GM12892 (cell line): ENCODE measurements at regions not wholly inside any gene's neighbourhood (a gene's known extent, or its start where the extent isn't known, plus 50 kb on each side); places are given as distances from the start of the nearest gene placed in this dataset.
"Not testable (repeated sequence)": the region's sequence is repeated elsewhere in the genome, so short reads cannot be mapped to it uniquely, and the experiment has no call there.

Source experiments
- DNase-seq: peaks from one replicate; pipeline ENCODE4 v3.0.0; 2011; ENCODE audit not compliant: insufficient read length
- FAIRE-seq: peaks from 2 replicates; lab custom pipeline; 2011; peaks lifted over from hg19 to GRCh38; lab: Jason Lieb, UNC
- POLR2A ChIP-seq: IDR thresholded peaks from 2 replicates; pipeline ENCODE4 v1.6.1; 2011; ENCODE audit warnings: low read depth, low read length, control low read depth
- POLR2AphosphoS5 ChIP-seq: IDR thresholded peaks from 2 replicates; pipeline ENCODE4 v1.6.1; 2011; ENCODE audit warnings: low read depth, low read length, control low read depth
- TAF1 ChIP-seq: IDR thresholded peaks from 2 replicates; pipeline ENCODE4 v1.6.1; 2011; ENCODE audit warnings: low read depth, mild to moderate bottlenecking, control low read depth, low read length, borderline replicate concordance

GRCh38 chr4:132669786-132670185 is 479.3 kb upstream of the PCDH10 start:
- no peak for DNase-seq
- no peak for TF ChIP-seq POLR2A
- no peak for TF ChIP-seq TAF1
- no peak for TF ChIP-seq POLR2AphosphoS5
- no peak for FAIRE-seq

GRCh38 chr4:132670557-132670956 is 478.5 kb upstream of the PCDH10 start:
- DNase-seq (no peak), FAIRE-seq (no peak)
- no peak for TF ChIP-seq POLR2A

- TF ChIP-seq POLR2A, result no peak
- TF ChIP-seq POLR2AphosphoS5, result no peak
- TF ChIP-seq TAF1, result no peak
- DNase-seq (no peak), FAIRE-seq (no peak)
These were observed 465.1 kb upstream of the PCDH10 start for GRCh38 chr4:132683957-132684356.

- no peak for TF ChIP-seq TAF1
- no peak for TF ChIP-seq POLR2A
- TF ChIP-seq POLR2AphosphoS5, result no peak
- no peak for DNase-seq
- FAIRE-seq, result no peak
These were observed 458.1 kb upstream of the PCDH10 start for GRCh38 chr4:132691026-132691425.

- FAIRE-seq, result no peak
- DNase-seq, result no peak
- TF ChIP-seq POLR2AphosphoS5, result no peak
- no peak for TF ChIP-seq TAF1
- TF ChIP-seq POLR2A, result no peak
These were observed 457.4 kb upstream of the PCDH10 start for GRCh38 chr4:132691668-132692067.

- DNase-seq (no peak), FAIRE-seq (no peak)
- TF ChIP-seq POLR2A (no peak), POLR2AphosphoS5 (no peak), TAF1 (no peak)
These were observed 454.3 kb upstream of the PCDH10 start for GRCh38 chr4:132694775-132695174.

GRCh38 chr4:132697505-132697904 is 451.6 kb upstream of the PCDH10 start:
- not testable (repeated sequence) for DNase-seq, FAIRE-seq

GRCh38 chr4:132707955-132708354 is 441.1 kb upstream of the PCDH10 start:
- no peak for TF ChIP-seq POLR2A
- TF ChIP-seq TAF1, result no peak
- no peak for FAIRE-seq
- DNase-seq, result no peak

GRCh38 chr4:132709056-132709455 is 440.0 kb upstream of the PCDH10 start:
- FAIRE-seq (no peak), DNase-seq (no peak)
- no peak for TF ChIP-seq TAF1

- TF ChIP-seq TAF1 (no peak), POLR2AphosphoS5 (no peak), POLR2A (no peak)
- FAIRE-seq (no peak), DNase-seq (no peak)
These were observed 438.1 kb upstream of the PCDH10 start for GRCh38 chr4:132710971-132711370.

GRCh38 chr4:132737344-132737743 is 411.8 kb upstream of the PCDH10 start:
- DNase-seq (no peak), FAIRE-seq (no peak)

GRCh38 chr4:132759199-132759780 is 389.8 kb upstream of the PCDH10 start:
- no peak for DNase-seq
- FAIRE-seq, result no peak
- no peak for TF ChIP-seq POLR2AphosphoS5
- no peak for TF ChIP-seq TAF1
- no peak for TF ChIP-seq POLR2A

More at GRCh38 chr4:132737344-132737743, 411.8 kb upstream of the PCDH10 start:
- TF ChIP-seq POLR2AphosphoS5 (no peak), TAF1 (no peak)

GRCh38 chr4:132763465-132763864 is 385.6 kb upstream of the PCDH10 start:
- DNase-seq (no peak), FAIRE-seq (no peak)
- TF ChIP-seq POLR2AphosphoS5 (no peak), TAF1 (no peak), POLR2A (no peak)
